ENCODE measurements at regions not wholly inside any gene's neighbourhood (a gene's known extent, or its start where the extent isn't known, plus 50 kb on each side); places are given as distances from the start of the nearest gene placed in this dataset.

GRCh38 chr1:57947471-57947870 lies 523.6 kb upstream of the DAB1 start (continued):
- TF ChIP-seq, protein P1, sequence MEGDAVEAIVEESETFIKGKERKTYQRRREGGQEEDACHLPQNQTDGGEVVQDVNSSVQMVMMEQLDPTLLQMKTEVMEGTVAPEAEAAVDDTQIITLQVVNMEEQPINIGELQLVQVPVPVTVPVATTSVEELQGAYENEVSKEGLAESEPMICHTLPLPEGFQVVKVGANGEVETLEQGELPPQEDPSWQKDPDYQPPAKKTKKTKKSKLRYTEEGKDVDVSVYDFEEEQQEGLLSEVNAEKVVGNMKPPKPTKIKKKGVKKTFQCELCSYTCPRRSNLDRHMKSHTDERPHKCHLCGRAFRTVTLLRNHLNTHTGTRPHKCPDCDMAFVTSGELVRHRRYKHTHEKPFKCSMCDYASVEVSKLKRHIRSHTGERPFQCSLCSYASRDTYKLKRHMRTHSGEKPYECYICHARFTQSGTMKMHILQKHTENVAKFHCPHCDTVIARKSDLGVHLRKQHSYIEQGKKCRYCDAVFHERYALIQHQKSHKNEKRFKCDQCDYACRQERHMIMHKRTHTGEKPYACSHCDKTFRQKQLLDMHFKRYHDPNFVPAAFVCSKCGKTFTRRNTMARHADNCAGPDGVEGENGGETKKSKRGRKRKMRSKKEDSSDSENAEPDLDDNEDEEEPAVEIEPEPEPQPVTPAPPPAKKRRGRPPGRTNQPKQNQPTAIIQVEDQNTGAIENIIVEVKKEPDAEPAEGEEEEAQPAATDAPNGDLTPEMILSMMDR (IDR thresholded peaks at IDR 0.05; ENCODE audit: low read depth, low read length, missing input control): no peak
- TF ChIP-seq REST (IDR thresholded peaks at IDR 0.05) (no peak), JUND (IDR thresholded peaks at IDR 0.05) (no peak), ATF3 (IDR thresholded peaks at IDR 0.05) (no peak), NR2F2 (IDR thresholded peaks at IDR 0.05) (no peak), MAX (IDR thresholded peaks at IDR 0.05) (no peak)

DNA sequence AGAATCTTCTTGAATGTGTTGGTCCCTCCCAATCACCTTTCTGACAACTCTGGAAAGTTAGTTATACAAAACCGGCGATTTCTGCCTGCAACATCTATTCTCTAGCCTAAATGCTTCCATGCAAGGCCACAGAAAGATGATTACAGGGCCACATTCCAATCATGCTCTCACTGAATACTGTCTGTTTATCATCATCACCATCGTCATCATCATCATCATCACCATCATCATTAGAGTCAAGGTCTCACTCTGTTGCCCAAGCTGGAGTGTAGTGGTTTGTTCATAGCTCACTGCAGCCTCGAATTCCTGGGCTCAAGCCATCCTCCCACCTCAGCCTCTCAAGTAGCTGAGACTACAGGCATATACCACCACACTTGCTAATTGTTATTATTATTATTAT lies 521.2 kb upstream of the DAB1 start:
- no peaks in the 10 kb centered on the region for H3K4me1 ChIP-seq (ENCODE audit: control insufficient read depth in 4 of 4, insufficient read depth in 4 of 4, low read length in 3 of 4)
- DNase-seq (ENCODE audit: low spot score): no peak
- H3K27ac ChIP-seq (ENCODE audit: low read depth in 1 of 2, low read length in 2 of 2): no peak overlapping the region
- H3K9me3 ChIP-seq (ENCODE audit: control insufficient read depth in 4 of 4, low read length in 3 of 4): no peaks in the 10 kb centered on the region
- no peak overlapping the region for H3K4me3 ChIP-seq (ENCODE audit: low read depth in 1 of 3, low read length in 3 of 3)
- no peaks in the 10 kb centered on the region for H3K27me3 ChIP-seq (ENCODE audit: control insufficient read depth in 4 of 4, insufficient read depth in 4 of 4, low read length in 3 of 4)
- no peak overlapping the region for H3K9ac ChIP-seq (ENCODE audit: low read depth in 1 of 2, low read length in 2 of 2)
- H3K36me3 ChIP-seq (ENCODE audit: control insufficient read depth in 4 of 4, insufficient read depth in 3 of 4, low read depth in 1 of 4, low read length in 3 of 4): no peaks in the 10 kb centered on the region
- TF ChIP-seq FOXA1 (IDR thresholded peaks at IDR 0.05) (no peak), HNF4G (IDR thresholded peaks at IDR 0.05) (no peak)
- TF ChIP-seq, protein P1 (IDR thresholded peaks at IDR 0.05; ENCODE audit: low read depth, low read length, missing input control): no peak
- 80% methylated on average over 4 of the region's 4 CpGs for WGBS

- 96% methylated on average over 2 of the region's 2 CpGs for WGBS
- no peak for DNase-seq (ENCODE audit: low spot score)
- no peak for TF ChIP-seq NR2F2 (IDR thresholded peaks at IDR 0.05)
- TF ChIP-seq MAX (IDR thresholded peaks at IDR 0.05): no peak
- TF ChIP-seq GABPA (IDR thresholded peaks at IDR 0.05 in 1 of 2, conservative IDR thresholded peaks at IDR 0.05 in 1 of 2): no peak
- no peak for TF ChIP-seq RAD21 (IDR thresholded peaks at IDR 0.05)
- TF ChIP-seq RXRA (IDR thresholded peaks at IDR 0.05): no peak
- no peak for TF ChIP-seq REST (IDR thresholded peaks at IDR 0.05)
- no peak for TF ChIP-seq ZBTB33 (IDR thresholded peaks at IDR 0.05)
- TF ChIP-seq JUND (IDR thresholded peaks at IDR 0.05): no peak
- TF ChIP-seq TAF1 (conservative IDR thresholded peaks at IDR 0.05): no peak
- TF ChIP-seq HNF4G (IDR thresholded peaks at IDR 0.05): no peak
- no peak for TF ChIP-seq HNF4A (conservative IDR thresholded peaks at IDR 0.05)
- TF ChIP-seq FOXA2 (IDR thresholded peaks at IDR 0.05): no peak
- no peak for TF ChIP-seq FOXA1 (IDR thresholded peaks at IDR 0.05)
- no peak for TF ChIP-seq EGR1 (IDR thresholded peaks at IDR 0.05; ENCODE audit: low read depth in 2 of 2)
These were observed 519.5 kb upstream of the DAB1 start for GRCh38 chr1:57943365-57943764.

More at GRCh38 chr1:57943365-57943764, 519.5 kb upstream of the DAB1 start:
- H3K9me3 ChIP-seq (ENCODE audit: control insufficient read depth in 4 of 4, low read length in 3 of 4): peaks cover 0 to 3% (median 0%) of the 10 kb centered on the region in 4 donors
- H3K27ac ChIP-seq (ENCODE audit: low read depth in 1 of 2, low read length in 2 of 2): no peak overlapping the region
- no peaks in the 10 kb centered on the region for H3K4me1 ChIP-seq (ENCODE audit: control insufficient read depth in 4 of 4, insufficient read depth in 4 of 4, low read length in 3 of 4)
- H3K36me3 ChIP-seq (ENCODE audit: control insufficient read depth in 4 of 4, insufficient read depth in 3 of 4, low read depth in 1 of 4, low read length in 3 of 4): no peaks in the 10 kb centered on the region
- H3K9ac ChIP-seq (ENCODE audit: low read depth in 1 of 2, low read length in 2 of 2): no peak overlapping the region
- H3K4me3 ChIP-seq (ENCODE audit: low read depth in 1 of 3, low read length in 3 of 3): no peak overlapping the region
- no peaks in the 10 kb centered on the region for H3K27me3 ChIP-seq (ENCODE audit: control insufficient read depth in 4 of 4, insufficient read depth in 4 of 4, low read length in 3 of 4)

Measured in liver (tissue), 8 donors.